ENCODE measurements at regions not wholly inside any gene's neighbourhood (a gene's known extent, or its start where the extent isn't known, plus 50 kb on each side); places are given as distances from the start of the nearest gene placed in this dataset.
"Not testable (repeated sequence)": the region's sequence is repeated elsewhere in the genome, so short reads cannot be mapped to it uniquely, and the experiment has no call there.

GRCh38 chr7:47087866-47088265 lies 494.0 kb downstream of the TNS3 start:
- no peak overlapping the region for H3K4me3 Mint-ChIP-seq
- ATAC-seq (ENCODE audit: low read depth), result no peak
- DNase-seq, result no peak
- no peaks in the 10 kb centered on the region for H3K36me3 Mint-ChIP-seq
- POLR2A ChIA-PET, result no interaction called here
- no peaks in the 10 kb centered on the region for H3K27me3 Mint-ChIP-seq
- no peaks in the 10 kb centered on the region for H3K9me3 Mint-ChIP-seq
- no peak overlapping the region for H3K27ac Mint-ChIP-seq
- H3K4me1 Mint-ChIP-seq, result no peaks in the 10 kb centered on the region

GRCh38 chr7:47085491-47086275 lies 496.2 kb downstream of the TNS3 start:
- DNase-seq (no peak), ATAC-seq (ENCODE audit: low read depth) (no peak)
- Mint-ChIP-seq H3K27ac (no peak overlapping the region), H3K36me3 (no peaks in the 10 kb centered on the region), H3K4me3 (no peak overlapping the region), H3K27me3 (no peaks in the 10 kb centered on the region), H3K9me3 (no peaks in the 10 kb centered on the region), H3K4me1 (no peaks in the 10 kb centered on the region)
- POLR2A ChIA-PET, result no interaction called here

- H3K4me1 Mint-ChIP-seq, result no peaks in the 10 kb centered on the region
- H3K9me3 Mint-ChIP-seq, result no peaks in the 10 kb centered on the region
- H3K27ac Mint-ChIP-seq, result no peak overlapping the region
- no peak overlapping the region for H3K4me3 Mint-ChIP-seq
- H3K36me3 Mint-ChIP-seq, result no peaks in the 10 kb centered on the region
- DNase-seq (no peak), ATAC-seq (ENCODE audit: low read depth) (no peak)
- POLR2A ChIA-PET, result no interaction called here
- no peaks in the 10 kb centered on the region for H3K27me3 Mint-ChIP-seq
Observed at GRCh38 chr7:47083476-47084250, 498.2 kb downstream of the TNS3 start.

GRCh38 chr7:47080816-47081215 lies 501.1 kb downstream of the TNS3 start:
- DNase-seq, result no peak
- H3K4me3 Mint-ChIP-seq, result no peak overlapping the region
- POLR2A ChIA-PET, result no interaction called here
- no peak for ATAC-seq (ENCODE audit: low read depth)
- H3K27me3 Mint-ChIP-seq, result peaks cover 2% of the 10 kb centered on the region
- H3K27ac Mint-ChIP-seq, result no peak overlapping the region
- no peaks in the 10 kb centered on the region for H3K9me3 Mint-ChIP-seq
- H3K36me3 Mint-ChIP-seq, result no peaks in the 10 kb centered on the region
- H3K4me1 Mint-ChIP-seq, result no peaks in the 10 kb centered on the region

- Mint-ChIP-seq H3K27ac (no peak overlapping the region), H3K36me3 (no peaks in the 10 kb centered on the region), H3K9me3 (no peaks in the 10 kb centered on the region), H3K4me3 (no peak overlapping the region), H3K27me3 (peaks cover 7% of the 10 kb centered on the region), H3K4me1 (no peaks in the 10 kb centered on the region)
- no peak for ATAC-seq (ENCODE audit: low read depth)
- no peak for DNase-seq
- POLR2A ChIA-PET, result no interaction called here
Observed at GRCh38 chr7:47078241-47078640, 503.7 kb downstream of the TNS3 start.

- DNase-seq, result no peak
- Mint-ChIP-seq H3K27me3 (peaks cover 7% of the 10 kb centered on the region), H3K9me3 (no peaks in the 10 kb centered on the region), H3K4me3 (no peak overlapping the region), H3K4me1 (no peaks in the 10 kb centered on the region), H3K27ac (no peak overlapping the region), H3K36me3 (no peaks in the 10 kb centered on the region)
- POLR2A ChIA-PET, result interaction anchor here (0.6 kb wide), 1 partner anchor 587 kb away, joined by 3 read pairs; no protein-coding TSS in a partner anchor
- ATAC-seq (ENCODE audit: low read depth), result no peak
Observed at GRCh38 chr7:47074702-47075153, 507.2 kb downstream of the TNS3 start.

- Mint-ChIP-seq H3K4me3 (no peak overlapping the region), H3K27me3 (peaks cover 7% of the 10 kb centered on the region), H3K4me1 (no peaks in the 10 kb centered on the region), H3K36me3 (no peaks in the 10 kb centered on the region), H3K27ac (no peak overlapping the region), H3K9me3 (no peaks in the 10 kb centered on the region)
- no peak for ATAC-seq (ENCODE audit: low read depth)
- POLR2A ChIA-PET, result no interaction called here
- DNase-seq, result no peak
Observed at GRCh38 chr7:47073284-47073683, 508.6 kb downstream of the TNS3 start.

GRCh38 chr7:47071866-47072265 lies 510.0 kb downstream of the TNS3 start:
- Mint-ChIP-seq H3K27ac (no peak overlapping the region), H3K4me1 (no peaks in the 10 kb centered on the region), H3K36me3 (no peaks in the 10 kb centered on the region), H3K4me3 (no peak overlapping the region), H3K9me3 (no peaks in the 10 kb centered on the region), H3K27me3 (peaks cover 7% of the 10 kb centered on the region)
- ATAC-seq (ENCODE audit: low read depth), result no peak
- POLR2A ChIA-PET, result no interaction called here
- no peak for DNase-seq

GRCh38 chr7:47069385-47070076 lies 512.4 kb downstream of the TNS3 start:
- H3K4me3 Mint-ChIP-seq, result no peak overlapping the region
- H3K27ac Mint-ChIP-seq, result no peak overlapping the region
- POLR2A ChIA-PET, result no interaction called here
- ATAC-seq (ENCODE audit: low read depth), result no peak
- H3K9me3 Mint-ChIP-seq, result no peaks in the 10 kb centered on the region
- no peak for DNase-seq
- no peaks in the 10 kb centered on the region for H3K4me1 Mint-ChIP-seq
- no peaks in the 10 kb centered on the region for H3K36me3 Mint-ChIP-seq
- peaks cover 2% of the 10 kb centered on the region for H3K27me3 Mint-ChIP-seq

GRCh38 chr7:47066976-47067614 lies 514.8 kb downstream of the TNS3 start:
- H3K4me1 Mint-ChIP-seq, result no peaks in the 10 kb centered on the region
- H3K36me3 Mint-ChIP-seq, result no peaks in the 10 kb centered on the region
- no peak overlapping the region for H3K4me3 Mint-ChIP-seq
- H3K9me3 Mint-ChIP-seq, result no peaks in the 10 kb centered on the region
- H3K27me3 Mint-ChIP-seq, result no peaks in the 10 kb centered on the region
- POLR2A ChIA-PET, result no interaction called here
- no peak overlapping the region for H3K27ac Mint-ChIP-seq
- no peak for ATAC-seq (ENCODE audit: low read depth)
- no peak for DNase-seq

- Mint-ChIP-seq H3K27ac (no peak overlapping the region), H3K27me3 (peaks cover 6% of the 10 kb centered on the region), H3K9me3 (peaks cover 4% of the 10 kb centered on the region), H3K36me3 (no peaks in the 10 kb centered on the region), H3K4me3 (no peak overlapping the region), H3K4me1 (no peaks in the 10 kb centered on the region)
- DNase-seq (no peak), ATAC-seq (ENCODE audit: low read depth) (no peak)
- POLR2A ChIA-PET, result no interaction called here
Observed at GRCh38 chr7:47056731-47057130, 525.2 kb downstream of the TNS3 start.

- ATAC-seq (ENCODE audit: low read depth); H3K9me3 Mint-ChIP-seq; POLR2A ChIA-PET; H3K4me1 Mint-ChIP-seq; H3K27ac Mint-ChIP-seq; H3K27me3 Mint-ChIP-seq; H3K36me3 Mint-ChIP-seq; DNase-seq; H3K4me3 Mint-ChIP-seq: not testable (repeated sequence)
Observed at GRCh38 chr7:47052541-47053208, 529.2 kb downstream of the TNS3 start.

- DNase-seq (no peak), ATAC-seq (ENCODE audit: low read depth) (no peak)
- H3K9me3 Mint-ChIP-seq, result peaks cover 4% of the 10 kb centered on the region
- H3K4me1 Mint-ChIP-seq, result no peaks in the 10 kb centered on the region
- H3K27me3 Mint-ChIP-seq, result peaks cover 9% of the 10 kb centered on the region
- no peak overlapping the region for H3K4me3 Mint-ChIP-seq
- POLR2A ChIA-PET, result no interaction called here
- no peaks in the 10 kb centered on the region for H3K36me3 Mint-ChIP-seq
- H3K27ac Mint-ChIP-seq, result no peak overlapping the region
Observed at GRCh38 chr7:47049234-47049774, 532.6 kb downstream of the TNS3 start.
